ENCODE measurements at regions not wholly inside any gene's neighbourhood (a gene's known extent, or its start where the extent isn't known, plus 50 kb on each side); places are given as distances from the start of the nearest gene placed in this dataset.
"Not testable (repeated sequence)": the region's sequence is repeated elsewhere in the genome, so short reads cannot be mapped to it uniquely, and the experiment has no call there.

GRCh38 chr6:90364286-90364685, 67.6 kb upstream of the BACH2 start:
- no peak overlapping the region for H3K4me3 ChIP-seq (ENCODE audit: low read depth, low read length, poor library complexity, severe bottlenecking)
- intact Hi-C loops (cut with micrococcal nuclease; ENCODE audit: unreplicated experiment): no loop called here

GRCh38 chr6:90362318-90362717, 65.7 kb upstream of the BACH2 start:
- DNase-seq (ENCODE audit: low spot score): no peak
- Histone ChIP-seq H3K4me1 (ENCODE audit: insufficient read depth, low read length, poor library complexity, severe bottlenecking) (no peaks in the 10 kb centered on the region), H3K27me3 (replicated peaks; ENCODE audit: insufficient read depth, low read depth, low read length, poor library complexity) (no peaks in the 10 kb centered on the region), H3K27ac (ENCODE audit: low read depth, low read length, poor library complexity, severe bottlenecking) (no peak overlapping the region), H3K36me3 (ENCODE audit: insufficient read depth, low read length, poor library complexity, severe bottlenecking) (no peaks in the 10 kb centered on the region), H3K4me3 (ENCODE audit: low read depth, low read length, poor library complexity, severe bottlenecking) (no peak overlapping the region), H3K9me3 (ENCODE audit: low read depth, low read length, poor library complexity, severe bottlenecking) (peaks cover 1% of the 10 kb centered on the region)
- ChIA-PET CTCF (no interaction called here), POLR2A (ENCODE audit: low non-redundant PET) (no interaction called here)
- intact Hi-C loops (cut with micrococcal nuclease; ENCODE audit: unreplicated experiment): no loop called here
- TF ChIP-seq CTCF (conservative IDR thresholded peaks at IDR 0.05; ENCODE audit: low read depth, low read length) (no peak), EZH2 (IDR thresholded peaks at IDR 0.05; ENCODE audit: borderline replicate concordance, low read depth, low read length, poor library complexity, severe bottlenecking) (no peak)
- no TSS peak for BruUV-seq (replicated peaks)

More at GRCh38 chr6:90364286-90364685, 67.6 kb upstream of the BACH2 start:
- no peak for TF ChIP-seq CTCF (conservative IDR thresholded peaks at IDR 0.05; ENCODE audit: low read depth, low read length)
- no peak for TF ChIP-seq EZH2 (IDR thresholded peaks at IDR 0.05; ENCODE audit: borderline replicate concordance, low read depth, low read length, poor library complexity, severe bottlenecking)
- Histone ChIP-seq H3K27ac (ENCODE audit: low read depth, low read length, poor library complexity, severe bottlenecking) (no peak overlapping the region), H3K4me1 (ENCODE audit: insufficient read depth, low read length, poor library complexity, severe bottlenecking) (peaks cover 4% of the 10 kb centered on the region), H3K27me3 (replicated peaks; ENCODE audit: insufficient read depth, low read depth, low read length, poor library complexity) (no peaks in the 10 kb centered on the region), H3K36me3 (ENCODE audit: insufficient read depth, low read length, poor library complexity, severe bottlenecking) (no peaks in the 10 kb centered on the region), H3K9me3 (ENCODE audit: low read depth, low read length, poor library complexity, severe bottlenecking) (peaks cover 5% of the 10 kb centered on the region)
- no TSS peak for BruUV-seq (replicated peaks)
- no peak for DNase-seq (ENCODE audit: low spot score)
- ChIA-PET CTCF (no interaction called here), POLR2A (ENCODE audit: low non-redundant PET) (no interaction called here)

GRCh38 chr6:90361174-90361573, 64.5 kb upstream of the BACH2 start:
- DNase-seq (ENCODE audit: low spot score): no peak
- Histone ChIP-seq H3K9me3 (ENCODE audit: low read depth, low read length, poor library complexity, severe bottlenecking) (no peaks in the 10 kb centered on the region), H3K27me3 (replicated peaks; ENCODE audit: insufficient read depth, low read depth, low read length, poor library complexity) (no peaks in the 10 kb centered on the region), H3K4me1 (ENCODE audit: insufficient read depth, low read length, poor library complexity, severe bottlenecking) (no peaks in the 10 kb centered on the region), H3K36me3 (ENCODE audit: insufficient read depth, low read length, poor library complexity, severe bottlenecking) (no peaks in the 10 kb centered on the region), H3K4me3 (ENCODE audit: low read depth, low read length, poor library complexity, severe bottlenecking) (no peak overlapping the region), H3K27ac (ENCODE audit: low read depth, low read length, poor library complexity, severe bottlenecking) (no peak overlapping the region)
- ChIA-PET POLR2A (ENCODE audit: low non-redundant PET) (no interaction called here), CTCF (no interaction called here)
- no TSS peak for BruUV-seq (replicated peaks)
- intact Hi-C loops (cut with micrococcal nuclease; ENCODE audit: unreplicated experiment): no loop called here
- TF ChIP-seq CTCF (conservative IDR thresholded peaks at IDR 0.05; ENCODE audit: low read depth, low read length) (no peak), EZH2 (IDR thresholded peaks at IDR 0.05; ENCODE audit: borderline replicate concordance, low read depth, low read length, poor library complexity, severe bottlenecking) (no peak)

GRCh38 chr6:90358036-90358770, 61.6 kb upstream of the BACH2 start:
- H3K36me3 ChIP-seq (ENCODE audit: insufficient read depth, low read length, poor library complexity, severe bottlenecking); CTCF ChIA-PET; BruUV-seq (replicated peaks); H3K4me3 ChIP-seq (ENCODE audit: low read depth, low read length, poor library complexity, severe bottlenecking); H3K4me1 ChIP-seq (ENCODE audit: insufficient read depth, low read length, poor library complexity, severe bottlenecking); POLR2A ChIA-PET (ENCODE audit: low non-redundant PET); H3K27ac ChIP-seq (ENCODE audit: low read depth, low read length, poor library complexity, severe bottlenecking); intact Hi-C loops (cut with micrococcal nuclease; ENCODE audit: unreplicated experiment); DNase-seq (ENCODE audit: low spot score); H3K9me3 ChIP-seq (ENCODE audit: low read depth, low read length, poor library complexity, severe bottlenecking); H3K27me3 ChIP-seq (replicated peaks; ENCODE audit: insufficient read depth, low read depth, low read length, poor library complexity): not testable (repeated sequence)
